A549 (cell line): ENCODE measurements at regions not wholly inside any gene's neighbourhood (a gene's known extent, or its start where the extent isn't known, plus 50 kb on each side); places are given as distances from the start of the nearest gene placed in this dataset.

ENCODE experiments used
- ATAC-seq, 2 experiments: fragments of 200-7000 bp in 1 of 2; fragments of >200 bp in 1 of 2; cut with Nextera tagmentation in 1 of 2; cut with Tn5 transposase in 1 of 2; 3 replicates each; pipeline versions ENCODE4 v1.8.0 to v1.9.1; 2018 to 2020; ENCODE audit warnings: mild to moderate bottlenecking in 1 of 2, moderate library complexity in 1 of 2
- CTCF ChIA-PET: fragments of 300-600 bp; sonication (Branson Sonifier 250); formaldehyde crosslinking; extraction: SDS; loops from one replicate; lab custom pipeline; 2021; ENCODE audit warnings: antibody characterized with exemption, inconsistent platforms; lab: Yijun Ruan, JAX
- POLR2A ChIA-PET: fragments of 350-600 bp; formaldehyde crosslinking; extraction: SDS; loops from one replicate; lab custom pipeline; 2021; ENCODE audit warnings: antibody characterized with exemption, inconsistent platforms; lab: Yijun Ruan, JAX
- DNase-seq, 2 experiments: peaks; one replicate each; pipeline versions ENCODE4 v3.0.0 to v3.0.0-alpha.2; 2011 to 2016; ENCODE audit warnings: low read depth in 1 of 2, low spot score in 1 of 2
- FAIRE-seq: peaks from 2 replicates; lab custom pipeline; 2011; peaks lifted over from hg19 to GRCh38; lab: Jason Lieb, UNC
- H3K27ac ChIP-seq, 2 experiments: fragments of >200 bp; sonication (Bioruptor Twin); formaldehyde crosslinking; 3 replicates each; pipeline ENCODE4 v1.5.1; 2016 to 2017
- H3K4me1 ChIP-seq: fragments of >200 bp; sonication (Bioruptor Twin); formaldehyde crosslinking; 3 replicates; pipeline ENCODE4 v1.6.1; 2016
- H3K4me2 ChIP-seq: fragments of >200 bp; sonication (Bioruptor Twin); formaldehyde crosslinking; 3 replicates; pipeline ENCODE4 v1.6.1; 2016
- H3K4me3 ChIP-seq: fragments of >200 bp; sonication (Bioruptor Twin); formaldehyde crosslinking; 3 replicates; pipeline ENCODE4 v1.5.1; 2016
- H3K9me3 ChIP-seq: fragments of >200 bp; sonication (Bioruptor Twin); formaldehyde crosslinking; 3 replicates; pipeline ENCODE4 v1.6.1; 2016
- ATOH8 ChIP-seq: fragments of 250-450 bp; sonication (Bioruptor Pico); IDR thresholded peaks from 2 replicates; pipeline ENCODE4 v1.5.0; 2020; ENCODE audit warnings: low read depth, mild to moderate bottlenecking, moderate library complexity
- BHLHE40 ChIP-seq: IDR thresholded peaks from 2 replicates; pipeline ENCODE4 v1.6.1; 2012; ENCODE audit warnings: low read depth, low read length, inconsistent platforms
- CBX2 ChIP-seq: fragments of 200-600 bp; sonication (generic); IDR thresholded peaks from 2 replicates; pipeline ENCODE4 v1.6.1; 2016; ENCODE audit warnings: low read depth, mild to moderate bottlenecking, borderline replicate concordance
- CBX8 ChIP-seq: fragments of 200-600 bp; sonication (generic); IDR thresholded peaks from 2 replicates; pipeline ENCODE4 v1.6.1; 2016
- CHD2 ChIP-seq: fragments of 150-350 bp; IDR thresholded peaks from 2 replicates; pipeline ENCODE4 v1.6.1; 2014; ENCODE audit warnings: low read length; ENCODE audit not compliant: partially characterized antibody
- CHD4 ChIP-seq: fragments of 200-600 bp; sonication (generic); IDR thresholded peaks from 2 replicates; pipeline ENCODE4 v1.6.1; 2016; ENCODE audit warnings: antibody characterized with exemption, mild to moderate bottlenecking, borderline replicate concordance
- EP300 ChIP-seq, 2 experiments: fragments of >200 bp; sonication (Bioruptor Twin); formaldehyde crosslinking; IDR thresholded peaks; 2 replicates in 1 of 2; 3 replicates in 1 of 2; pipeline ENCODE4 v1.6.1; 2016 to 2017
- ESRRA ChIP-seq: fragments of 150-350 bp; IDR thresholded peaks from 2 replicates; pipeline ENCODE4 v1.6.1; 2014; ENCODE audit warnings: mild to moderate bottlenecking, low read length, borderline replicate concordance
- HES2 ChIP-seq: fragments of >200 bp; sonication (Bioruptor Twin); formaldehyde crosslinking; IDR thresholded peaks from 2 replicates; pipeline ENCODE4 v1.6.1; 2016
- HEYL ChIP-seq: fragments of 250-450 bp; sonication (Bioruptor Pico); IDR thresholded peaks from 2 replicates; pipeline ENCODE4 v1.8.0; 2021; ENCODE audit warnings: mild to moderate bottlenecking, moderate library complexity
- HOXB13 ChIP-seq: fragments of 250-450 bp; sonication (Bioruptor Pico); IDR thresholded peaks from 2 replicates; pipeline ENCODE4 v1.5.0; 2020; ENCODE audit warnings: low read depth, mild to moderate bottlenecking, moderate library complexity
- HOXB5 ChIP-seq: fragments of 250-450 bp; sonication (Bioruptor Pico); IDR thresholded peaks from 2 replicates; pipeline ENCODE4 v1.5.0; 2020; ENCODE audit warnings: mild to moderate bottlenecking, moderate library complexity
- JUNB ChIP-seq: fragments of >200 bp; sonication (Bioruptor Twin); formaldehyde crosslinking; IDR thresholded peaks from 2 replicates; pipeline ENCODE4 v1.6.1; 2016
- KDM5A ChIP-seq: fragments of 200-600 bp; sonication (generic); IDR thresholded peaks from 2 replicates; pipeline ENCODE4 v1.6.1; 2016; ENCODE audit warnings: antibody characterized with exemption, mild to moderate bottlenecking
- MAX ChIP-seq: IDR thresholded peaks from 2 replicates; pipeline ENCODE4 v1.6.1; 2012
- NPAS2 ChIP-seq: fragments of 250-450 bp; sonication (Bioruptor Pico); IDR thresholded peaks from 2 replicates; pipeline ENCODE4 v1.8.0; 2022; ENCODE audit warnings: mild to moderate bottlenecking, moderate library complexity, borderline replicate concordance
- NR3C1 ChIP-seq: fragments of >200 bp; sonication (Bioruptor Twin); formaldehyde crosslinking; IDR thresholded peaks from 3 replicates; pipeline ENCODE4 v1.6.1; 2017
- POLR2A ChIP-seq: IDR thresholded peaks from 2 replicates; pipeline ENCODE4 v1.6.1; 2012; ENCODE audit warnings: mild to moderate bottlenecking, low read length
- POLR2AphosphoS2 ChIP-seq: conservative IDR thresholded peaks from 2 replicates; pipeline ENCODE4 v1.6.1; 2012; ENCODE audit warnings: low read length, improper control_type of control experiment, inconsistent platforms
- RARB ChIP-seq: fragments of 250-450 bp; sonication (Bioruptor Pico); IDR thresholded peaks from 2 replicates; pipeline ENCODE4 v1.8.0; 2021; ENCODE audit warnings: mild to moderate bottlenecking, moderate library complexity
- RFX5 ChIP-seq: fragments of 450-650 bp; IDR thresholded peaks from 2 replicates; pipeline ENCODE4 v1.7.1; 2014; ENCODE audit warnings: antibody characterized with exemption, mild to moderate bottlenecking, moderate library complexity
- SMC3 ChIP-seq: fragments of >200 bp; sonication (Bioruptor Twin); formaldehyde crosslinking; IDR thresholded peaks from 3 replicates; pipeline ENCODE4 v1.6.1; 2018; ENCODE audit warnings: inconsistent platforms
- TFCP2L1 ChIP-seq: fragments of 250-450 bp; sonication (Bioruptor Pico); IDR thresholded peaks from 2 replicates; pipeline ENCODE4 v1.5.0; 2021; ENCODE audit warnings: mild to moderate bottlenecking
- ZC3H11A ChIP-seq: fragments of 450-650 bp; IDR thresholded peaks from 2 replicates; pipeline ENCODE4 v1.6.1; 2014; ENCODE audit warnings: antibody characterized with exemption, mild to moderate bottlenecking
- ZFP36 ChIP-seq: fragments of 450-650 bp; IDR thresholded peaks from 2 replicates; pipeline ENCODE4 v1.6.1; 2014; ENCODE audit warnings: borderline replicate concordance; ENCODE audit not compliant: partially characterized antibody
- ZSCAN20 ChIP-seq: fragments of 250-450 bp; sonication (Bioruptor Pico); IDR thresholded peaks from 2 replicates; pipeline ENCODE4 v1.8.0; 2022; ENCODE audit warnings: mild to moderate bottlenecking, moderate library complexity
- WGBS: methylation state at CpG from one replicate; pipeline ENCODE4 v1.1.6; 2017; ENCODE audit errors: missing lambda C conversion rate; 5-methylcytosine and 5-hydroxymethylcytosine counted together

GRCh38 chr10:31172925-31173324 is 141.3 kb upstream of the ZNF438 start:
- FAIRE-seq (no peak), DNase-seq (no peak), ATAC-seq (no peak)
- Histone ChIP-seq H3K4me1 (no peaks in the 10 kb centered on the region), H3K9me3 (peaks cover 26% of the 10 kb centered on the region), H3K4me3 (no peak overlapping the region), H3K4me2 (no peak overlapping the region), H3K27ac (no peak overlapping the region)
- CTCF ChIA-PET = no interaction called here
- WGBS = 54% methylated on average over 1 of the region's 1 CpG
- POLR2A ChIA-PET = no interaction called here
- TF ChIP-seq ZSCAN20 (CRISPR knock-in tag) (no peak), NPAS2 (no peak), ATOH8 (CRISPR knock-in tag) (no peak), TFCP2L1 (no peak), MAX (no peak), EP300 (IDR thresholded peaks at IDR 0.05) (no peak), CHD4 (no peak), SMC3 (no peak), ZFP36 (no peak), BHLHE40 (no peak), ZC3H11A (no peak), ESRRA (no peak), RARB (CRISPR knock-in tag) (no peak), HOXB5 (no peak), NR3C1 (no peak), HEYL (CRISPR knock-in tag) (no peak), HES2 (no peak), CBX8 (no peak)

GRCh38 chr10:31173752-31174151 is 142.1 kb upstream of the ZNF438 start:
- Histone ChIP-seq H3K4me3 (no peak overlapping the region), H3K27ac (no peak overlapping the region), H3K4me1 (no peaks in the 10 kb centered on the region)
- no peak for ATAC-seq
- TF ChIP-seq CBX2 (no peak), KDM5A (no peak), POLR2A (no peak), CHD2 (no peak), NPAS2 (no peak), POLR2AphosphoS2 (no peak), ZC3H11A (no peak), RFX5 (no peak), HOXB13 (CRISPR knock-in tag) (no peak)
- TF ChIP-seq, all 56 proteins: peak for 0
- POLR2A ChIA-PET = no interaction called here
- CTCF ChIA-PET = no interaction called here
- WGBS = 44% methylated on average over 5 of the region's 5 CpGs
- Histone ChIP-seq H3K4me2 (no peak overlapping the region), H3K9me3 (peaks cover 26% of the 10 kb centered on the region)
- no peak for DNase-seq
- no peak for FAIRE-seq

- no peak for ATAC-seq
- WGBS = 46% methylated on average over 5 of the region's 5 CpGs
- FAIRE-seq = no peak
- no peak for DNase-seq
- H3K9me3 ChIP-seq = peaks cover 15% of the 10 kb centered on the region; the same call in 1 of the 3 replicates
- CTCF ChIA-PET = no interaction called here
- no peak for TF ChIP-seq CHD2
- no peak for TF ChIP-seq ZFP36
- TF ChIP-seq JUNB = no peak
- H3K4me3 ChIP-seq = no peak overlapping the region
- H3K4me1 ChIP-seq = no peaks in the 10 kb centered on the region
- POLR2A ChIA-PET = no interaction called here
- no peak overlapping the region for H3K4me2 ChIP-seq
- no peak overlapping the region for H3K27ac ChIP-seq
These were observed 139.8 kb upstream of the ZEB1 start for GRCh38 chr10:31179091-31179680.
